OCI-LY1 (cell line): ENCODE measurements at regions not wholly inside any gene's neighbourhood (a gene's known extent, or its start where the extent isn't known, plus 50 kb on each side); places are given as distances from the start of the nearest gene placed in this dataset.

Source experiments
- H2AFZ ChIP-seq: fragments of 200-600 bp; sonication (generic), shearing (Covaris generic); 2 replicates; pipeline ENCODE4 v1.6.0; 2014; ENCODE audit warnings: antibody characterized with exemption, mild to moderate bottlenecking, low read length
- H3F3A ChIP-seq: fragments of 200-600 bp; sonication (generic), shearing (Covaris generic); 2 replicates; pipeline ENCODE4 v1.6.0; 2014; ENCODE audit warnings: mild to moderate bottlenecking, antibody characterized with exemption, low read length, moderate library complexity; ENCODE audit not compliant: insufficient read depth
- H3K27ac ChIP-seq: fragments of 200-600 bp; sonication (generic); 2 replicates; pipeline ENCODE4 v1.5.1; 2014; ENCODE audit warnings: low read length, mixed run types, mild to moderate bottlenecking, low read depth; ENCODE audit not compliant: poor library complexity, severe bottlenecking
- H3K27me3 ChIP-seq: fragments of 200-600 bp; sonication (generic); 2 replicates; pipeline ENCODE4 v1.6.0; 2014; ENCODE audit warnings: antibody characterized with exemption, mild to moderate bottlenecking, low read length, moderate library complexity; ENCODE audit not compliant: insufficient read depth
- H3K36me3 ChIP-seq: fragments of 200-600 bp; sonication (generic); 2 replicates; pipeline ENCODE4 v1.6.1; 2014; ENCODE audit warnings: mild to moderate bottlenecking, antibody characterized with exemption, low read length, moderate library complexity, mixed read lengths; ENCODE audit not compliant: insufficient read depth
- H3K4me1 ChIP-seq: fragments of 200-600 bp; sonication (generic); 2 replicates; pipeline ENCODE4 v1.5.1; 2014; ENCODE audit warnings: mild to moderate bottlenecking, low read length, moderate library complexity; ENCODE audit not compliant: insufficient read depth, severe bottlenecking
- H3K4me2 ChIP-seq: fragments of 200-600 bp; sonication (generic), shearing (Covaris generic); 2 replicates; pipeline ENCODE4 v1.6.1; 2014; ENCODE audit warnings: low read length
- H3K4me3 ChIP-seq: fragments of 200-600 bp; sonication (generic); 2 replicates; pipeline ENCODE4 v1.5.1; 2014; ENCODE audit warnings: low read length, low read depth, mild to moderate bottlenecking, mixed read lengths; ENCODE audit not compliant: poor library complexity, severe bottlenecking
- H3K79me2 ChIP-seq: fragments of 200-600 bp; shearing (Covaris generic); 2 replicates; pipeline ENCODE4 v1.6.1; 2016; ENCODE audit warnings: mixed run types, low read length, mixed read lengths; ENCODE audit not compliant: insufficient read depth
- H3K9ac ChIP-seq: fragments of 200-600 bp; sonication (generic), shearing (Covaris generic); 2 replicates; pipeline ENCODE4 v1.6.1; 2014; ENCODE audit warnings: mild to moderate bottlenecking, low read length, mixed read lengths
- H3K9me2 ChIP-seq: fragments of 200-600 bp; sonication (generic), shearing (Covaris generic); 2 replicates; pipeline ENCODE4 v1.6.1; 2014; ENCODE audit warnings: low read depth, mild to moderate bottlenecking, low read length, mixed read lengths
- H3K9me3 ChIP-seq: fragments of 200-600 bp; shearing (Covaris generic); 2 replicates; pipeline ENCODE4 v1.6.1; 2014; ENCODE audit warnings: low read length, mixed read lengths
- H4K20me1 ChIP-seq: fragments of 200-600 bp; sonication (generic), shearing (Covaris generic); 2 replicates; pipeline ENCODE4 v1.6.0; 2016; ENCODE audit warnings: mild to moderate bottlenecking, low read length; ENCODE audit not compliant: insufficient read depth
- CTCF ChIP-seq: fragments of 200-600 bp; sonication (generic), shearing (Covaris generic); IDR thresholded peaks from 2 replicates; pipeline ENCODE4 v1.5.1; 2017; ENCODE audit warnings: mild to moderate bottlenecking, antibody characterized with exemption, low read length, moderate library complexity, mixed read lengths
- EZH2 ChIP-seq: fragments of 200-600 bp; sonication (generic), shearing (Covaris generic); IDR thresholded peaks from 2 replicates; pipeline ENCODE4 v1.8.0; 2017; ENCODE audit warnings: borderline replicate concordance, mixed run types, mild to moderate bottlenecking, antibody characterized with exemption, low read length, moderate library complexity, mixed read lengths

GRCh38 chr20:53853111-53853713, 217.2 kb downstream of the BCAS1 start:
- TF ChIP-seq CTCF (no peak), EZH2 (no peak)
- peak overlapping the region; percentile 21 for H3K27ac ChIP-seq
- H3K36me3 ChIP-seq, result no peaks in the 10 kb centered on the region

GRCh38 chr20:53852691-53853090, 217.7 kb downstream of the BCAS1 start:
- H3K36me3 ChIP-seq, result no peaks in the 10 kb centered on the region
- peaks cover 37% of the 10 kb centered on the region for H3K4me1 ChIP-seq
- no peaks in the 10 kb centered on the region for H3K9me3 ChIP-seq
- H4K20me1 ChIP-seq, result no peaks in the 10 kb centered on the region
- H3K27ac ChIP-seq, result peak overlapping the region; percentile 21
- H3F3A ChIP-seq, result no peaks in the 10 kb centered on the region
- H2AFZ ChIP-seq, result peak overlapping the region; percentile 20; the same call in 1 of the 2 replicates
- H3K4me3 ChIP-seq, result no peak overlapping the region
- no peak for TF ChIP-seq CTCF
- no peak for TF ChIP-seq EZH2
- no peak overlapping the region for H3K4me2 ChIP-seq
- no peaks in the 10 kb centered on the region for H3K79me2 ChIP-seq
- no peak overlapping the region for H3K9ac ChIP-seq
- H3K9me2 ChIP-seq, result no peaks in the 10 kb centered on the region
- no peaks in the 10 kb centered on the region for H3K27me3 ChIP-seq

More at GRCh38 chr20:53853111-53853713, 217.2 kb downstream of the BCAS1 start:
- H3K9me2 ChIP-seq, result no peaks in the 10 kb centered on the region
- no peak overlapping the region for H3K4me2 ChIP-seq
- H4K20me1 ChIP-seq, result no peaks in the 10 kb centered on the region
- no peaks in the 10 kb centered on the region for H3K9me3 ChIP-seq
- H3K9ac ChIP-seq, result no peak overlapping the region
- H3K27me3 ChIP-seq, result no peaks in the 10 kb centered on the region
- H3K4me3 ChIP-seq, result no peak overlapping the region
- H3F3A ChIP-seq, result no peaks in the 10 kb centered on the region
- no peaks in the 10 kb centered on the region for H3K79me2 ChIP-seq
- H2AFZ ChIP-seq, result peak overlapping the region; percentile 20; the same call in 1 of the 2 replicates
- peaks cover 35% of the 10 kb centered on the region for H3K4me1 ChIP-seq

GRCh38 chr20:53852014-53852413, 218.4 kb downstream of the BCAS1 start:
- H3K36me3 ChIP-seq, result no peaks in the 10 kb centered on the region
- TF ChIP-seq EZH2 (no peak), CTCF (no peak)
- no peaks in the 10 kb centered on the region for H3K9me2 ChIP-seq
- no peaks in the 10 kb centered on the region for H4K20me1 ChIP-seq
- H3F3A ChIP-seq, result no peaks in the 10 kb centered on the region
- no peaks in the 10 kb centered on the region for H3K9me3 ChIP-seq
- no peak overlapping the region for H3K27ac ChIP-seq
- no peak overlapping the region for H3K4me3 ChIP-seq
- no peak overlapping the region for H3K9ac ChIP-seq
- no peaks in the 10 kb centered on the region for H3K79me2 ChIP-seq
- H3K4me2 ChIP-seq, result no peak overlapping the region
- H3K4me1 ChIP-seq, result peaks cover 39% of the 10 kb centered on the region
- H2AFZ ChIP-seq, result no peak overlapping the region
- H3K27me3 ChIP-seq, result no peaks in the 10 kb centered on the region
